ENCODE measurements at regions not wholly inside any gene's neighbourhood (a gene's known extent, or its start where the extent isn't known, plus 50 kb on each side); places are given as distances from the start of the nearest gene placed in this dataset.
"Not testable (repeated sequence)": the region's sequence is repeated elsewhere in the genome, so short reads cannot be mapped to it uniquely, and the experiment has no call there.

GRCh38 chr1:191687721-191688120, 470.5 kb upstream of the RGS18 start:
- DNase-seq: no peak

GRCh38 chr1:191690931-191691330, 467.3 kb upstream of the RGS18 start:
- no peak for DNase-seq

GRCh38 chr1:191693797-191694196, 464.5 kb upstream of the RGS18 start:
- DNase-seq: no peak

- DNase-seq: peak; percentile 60
These were observed 462.4 kb upstream of the RGS18 start for GRCh38 chr1:191695865-191696264.

- no peak for DNase-seq
These were observed 461.9 kb upstream of the RGS18 start for GRCh38 chr1:191696354-191696753.

GRCh38 chr1:191697556-191697955, 460.7 kb upstream of the RGS18 start:
- DNase-seq: no peak

GRCh38 chr1:191698246-191698645, 460.0 kb upstream of the RGS18 start:
- no peak for DNase-seq

GRCh38 chr1:191699343-191699742, 458.9 kb upstream of the RGS18 start:
- DNase-seq: no peak

GRCh38 chr1:191700922-191701321, 457.3 kb upstream of the RGS18 start:
- no peak for DNase-seq

GRCh38 chr1:191702124-191702523, 456.1 kb upstream of the RGS18 start:
- DNase-seq: no peak

GRCh38 chr1:191707288-191707687, 451.0 kb upstream of the RGS18 start:
- DNase-seq: peak; percentile 68

GRCh38 chr1:191709215-191709614, 449.0 kb upstream of the RGS18 start:
- DNase-seq: peak; percentile 34

GRCh38 chr1:191711961-191712360, 446.3 kb upstream of the RGS18 start:
- DNase-seq: no peak

- DNase-seq: no peak
These were observed 443.4 kb upstream of the RGS18 start for GRCh38 chr1:191714845-191715244.

GRCh38 chr1:191729742-191730141, 428.5 kb upstream of the RGS18 start:
- no peak for DNase-seq

GRCh38 chr1:191731608-191732302, 426.5 kb upstream of the RGS18 start:
- DNase-seq: not testable (repeated sequence)

- DNase-seq: no peak
These were observed 423.9 kb upstream of the RGS18 start for GRCh38 chr1:191734321-191734720.

- no peak for DNase-seq
These were observed 418.7 kb upstream of the RGS18 start for GRCh38 chr1:191739544-191739943.

- no peak for DNase-seq
These were observed 405.9 kb upstream of the RGS18 start for GRCh38 chr1:191752342-191752741.

GRCh38 chr1:191760016-191760415, 398.2 kb upstream of the RGS18 start:
- no peak for DNase-seq

GRCh38 chr1:191788551-191788950, 369.7 kb upstream of the RGS18 start:
- DNase-seq: no peak

GRCh38 chr1:191798178-191798577, 360.1 kb upstream of the RGS18 start:
- DNase-seq: no peak

- DNase-seq: no peak
These were observed 354.0 kb upstream of the RGS18 start for GRCh38 chr1:191804311-191804710.

GRCh38 chr1:191813593-191813992, 344.7 kb upstream of the RGS18 start:
- DNase-seq: not testable (repeated sequence)

- DNase-seq: no peak
These were observed 340.1 kb upstream of the RGS18 start for GRCh38 chr1:191818198-191818597.
